GM21423 (cell line): ENCODE measurements at regions not wholly inside any gene's neighbourhood (a gene's known extent, or its start where the extent isn't known, plus 50 kb on each side); places are given as distances from the start of the nearest gene placed in this dataset.
A peak's percentile ranks its signal among the peaks of the same experiment; 100 is the strongest.
"Not testable (repeated sequence)": the region's sequence is repeated elsewhere in the genome, so short reads cannot be mapped to it uniquely, and the experiment has no call there.

Source experiments
- ATAC-seq: cut with Tn5 transposase; IDR thresholded peaks from one replicate; pipeline ENCODE4 v1.9.1; 2021; ENCODE audit warnings: mild to moderate bottlenecking, moderate library complexity; ENCODE audit not compliant: unreplicated experiment

DNA sequence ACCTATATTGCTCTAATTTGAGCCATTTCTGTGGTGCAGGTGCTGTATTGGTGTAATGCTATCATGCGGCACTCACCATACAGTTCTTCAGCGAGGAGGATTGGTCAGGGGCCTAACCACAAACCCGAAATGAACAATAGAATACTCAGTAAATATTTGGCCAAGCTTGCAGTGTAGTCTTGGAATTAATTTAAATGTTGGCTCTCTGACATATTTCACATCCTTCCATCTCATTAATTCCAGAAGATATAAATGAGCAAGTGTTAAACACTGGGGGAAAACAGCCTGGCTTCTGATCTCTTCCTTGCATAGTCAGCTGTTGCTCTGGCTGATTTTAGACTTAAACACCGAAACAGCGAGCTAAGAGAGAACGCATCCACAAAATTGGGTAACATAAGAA is 663.1 kb upstream of the GHITM start:
- no peak for ATAC-seq

- no peak for ATAC-seq
These were observed 650.1 kb upstream of the GHITM start for GRCh38 chr10:83489161-83489560.

GRCh38 chr10:83492004-83492403 is 647.3 kb upstream of the GHITM start:
- no peak for ATAC-seq

GRCh38 chr10:83512681-83513080 is 626.6 kb upstream of the GHITM start:
- no peak for ATAC-seq

DNA sequence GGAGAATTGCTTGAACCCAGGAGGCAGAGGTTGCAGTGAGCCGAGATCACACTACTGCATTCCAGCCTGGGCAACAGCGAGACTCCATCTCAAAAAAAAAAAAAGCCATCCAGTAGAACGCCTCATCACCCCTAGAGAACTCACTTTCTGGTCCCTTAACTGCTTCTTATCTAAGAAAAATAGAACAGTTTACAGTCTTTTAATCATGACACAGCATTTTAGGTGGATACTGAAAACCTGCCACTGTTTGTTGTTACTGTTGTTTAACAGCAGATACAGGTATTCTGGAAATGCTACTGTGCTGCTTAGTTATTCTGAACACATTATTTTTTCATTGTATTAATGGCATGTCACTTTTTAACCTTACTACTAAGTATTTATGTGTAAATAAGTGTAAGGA is 624.3 kb upstream of the GHITM start:
- ATAC-seq, result no peak

- no peak for ATAC-seq
These were observed 622.5 kb upstream of the GHITM start for GRCh38 chr10:83516788-83517187.

DNA sequence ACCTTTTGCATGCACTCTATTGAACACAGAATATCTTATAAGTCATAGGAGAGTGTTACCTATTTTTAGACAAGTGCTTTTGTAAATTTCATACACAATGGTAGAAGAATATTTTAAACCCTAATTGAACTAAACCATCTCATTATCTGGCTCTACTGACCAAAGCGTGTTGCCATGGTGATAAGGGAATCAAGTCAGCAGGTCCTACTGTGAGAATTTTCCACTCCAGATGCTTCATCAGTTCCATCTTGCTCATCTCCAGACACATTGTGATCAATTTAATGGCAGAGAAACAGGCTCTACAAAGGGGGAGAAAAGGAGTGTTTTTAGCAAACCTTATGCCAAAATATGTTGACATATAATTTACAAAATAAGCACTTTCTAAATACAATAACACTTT is 621.9 kb upstream of the GHITM start:
- no peak for ATAC-seq

DNA sequence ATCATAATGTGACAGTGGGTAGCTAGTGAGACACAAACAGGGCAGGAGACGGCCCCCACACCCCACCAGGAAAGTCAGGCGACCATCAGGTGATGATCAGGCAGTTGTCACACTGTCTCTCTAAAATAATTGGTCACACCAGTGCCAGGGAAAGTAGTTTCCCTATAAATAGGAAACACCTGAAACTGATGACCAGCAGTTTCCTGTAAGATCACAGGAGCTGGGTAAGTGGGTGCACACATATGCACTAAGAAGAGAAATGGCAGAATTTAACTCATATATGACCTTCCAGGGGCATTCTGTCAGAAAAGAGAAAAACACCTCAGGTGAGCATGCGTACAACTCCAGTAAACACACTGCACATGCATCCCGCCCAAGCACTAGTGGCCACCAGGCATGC is 620.5 kb upstream of the GHITM start:
- no peak for ATAC-seq

DNA sequence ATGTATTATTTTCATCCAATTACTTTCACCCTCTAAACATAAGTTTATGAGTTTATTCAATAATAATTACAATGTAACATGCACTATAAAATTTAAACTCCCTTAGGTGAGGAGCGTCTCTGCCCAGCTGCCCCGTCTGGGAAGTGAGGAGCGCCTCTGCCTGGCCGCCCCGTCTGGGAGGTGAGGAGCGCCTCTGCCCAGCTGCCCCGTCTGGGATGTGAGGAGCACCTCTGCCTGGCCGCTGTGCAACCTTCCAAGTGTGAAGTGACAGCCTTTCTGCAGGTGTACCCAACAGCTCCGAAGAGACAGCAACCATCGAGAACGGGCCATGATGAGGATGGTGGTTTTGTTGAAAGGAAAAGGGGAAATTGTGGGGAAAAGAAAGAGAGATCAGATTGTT is 618.9 kb upstream of the GHITM start:
- ATAC-seq, result not testable (repeated sequence)

DNA sequence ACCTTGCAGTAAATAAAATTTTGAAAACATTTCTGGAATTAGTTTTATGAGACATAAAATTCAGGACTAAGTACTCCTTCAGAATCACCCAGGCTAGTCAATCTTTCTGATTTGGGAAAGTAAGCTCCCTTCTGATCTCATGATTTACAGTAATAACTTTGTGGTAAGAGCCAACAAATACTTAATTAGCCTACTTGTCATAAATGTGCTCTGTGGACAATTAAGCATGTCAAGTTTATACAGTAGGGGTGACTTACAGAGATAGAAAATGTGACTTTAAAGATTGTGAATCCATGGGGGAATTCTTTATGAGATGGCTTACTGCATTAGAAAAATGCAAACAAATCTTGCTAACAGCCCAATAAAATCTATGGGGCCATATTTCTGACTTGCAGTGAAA is 616.9 kb upstream of the GHITM start:
- ATAC-seq, result no peak

GRCh38 chr10:83522881-83523386 is 616.4 kb upstream of the GHITM start:
- no peak for ATAC-seq

- ATAC-seq, result no peak
These were observed 611.4 kb upstream of the GHITM start for GRCh38 chr10:83527934-83528333.

GRCh38 chr10:83533290-83533689 is 606.0 kb upstream of the GHITM start:
- no peak for ATAC-seq

DNA sequence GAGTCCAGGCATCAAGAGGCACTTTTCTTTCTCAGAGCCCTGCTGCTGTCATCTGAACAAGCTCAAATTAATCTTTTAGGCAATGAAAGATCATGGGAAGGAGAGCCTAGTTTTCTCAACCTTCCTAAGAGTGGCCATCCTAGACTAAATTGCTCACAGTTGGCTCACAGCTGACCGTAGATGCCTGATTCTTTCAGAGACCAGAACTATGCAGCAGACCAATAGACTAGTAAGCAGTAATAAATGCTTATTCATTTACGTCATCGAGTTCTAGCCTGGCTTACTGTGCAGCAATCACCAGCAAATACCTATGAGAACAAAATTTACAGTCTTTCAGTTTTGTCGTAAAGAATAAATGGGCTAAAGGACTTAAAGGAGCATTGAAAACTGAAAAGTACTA is 602.9 kb upstream of the GHITM start:
- ATAC-seq, result no peak

- ATAC-seq, result no peak
These were observed 601.3 kb upstream of the GHITM start for GRCh38 chr10:83538047-83538446.

DNA sequence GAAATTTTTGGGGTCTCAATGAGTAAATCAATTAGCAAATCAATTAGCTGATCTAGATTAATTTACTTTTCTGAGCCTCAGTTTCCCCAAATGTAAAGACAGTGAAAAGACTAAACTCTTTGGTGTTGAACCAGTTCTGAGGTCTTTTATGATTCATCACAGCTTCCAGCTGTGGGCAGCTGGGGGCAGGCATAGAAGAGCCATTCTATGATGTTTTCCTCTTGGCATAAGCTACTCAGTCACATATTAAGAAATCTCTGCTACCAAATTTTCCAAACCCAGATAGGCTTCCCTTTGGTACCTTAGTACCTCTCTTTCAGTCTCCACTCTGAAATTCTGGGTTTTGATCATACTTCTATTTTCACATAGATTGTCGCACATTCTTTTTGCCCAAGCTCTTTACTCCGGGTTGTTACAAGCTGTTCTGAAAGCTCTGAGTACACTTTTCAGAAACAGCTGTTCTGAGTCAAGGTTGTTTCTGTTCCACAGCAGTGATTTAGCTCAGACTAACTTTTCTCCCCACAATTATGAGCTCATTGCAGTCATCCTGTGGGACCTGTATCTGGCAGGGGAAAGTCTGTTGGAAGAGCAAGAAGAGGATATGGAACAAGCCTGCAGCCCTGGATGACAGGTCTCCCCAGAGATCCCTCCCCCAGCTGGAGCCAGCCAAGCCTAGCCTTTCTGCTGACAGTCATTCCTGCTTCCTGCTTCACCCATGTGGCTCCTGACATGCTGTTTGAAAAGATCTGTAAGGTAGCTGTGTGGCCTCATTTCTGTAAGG is 599.6 kb upstream of the GHITM start:
- ATAC-seq, result no peak

DNA sequence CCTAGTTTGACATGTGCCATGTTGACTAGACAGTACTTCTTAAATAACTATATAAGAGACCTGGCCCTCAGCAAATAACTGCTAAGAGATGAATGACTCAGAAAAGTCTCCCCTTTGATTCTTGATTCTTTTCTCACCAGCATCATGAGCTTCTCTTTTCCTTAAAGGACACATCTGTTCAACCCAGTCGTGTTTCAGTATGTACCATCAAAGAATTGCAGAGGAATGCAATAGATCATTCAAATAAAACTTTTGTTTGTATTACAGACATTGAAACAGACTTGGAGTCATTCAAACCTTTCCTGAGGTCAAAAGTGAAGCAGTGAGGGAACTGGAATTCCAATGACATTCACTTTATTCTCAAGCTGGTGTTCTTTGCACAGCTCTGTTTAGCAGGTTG is 598.3 kb upstream of the GHITM start:
- no peak for ATAC-seq

DNA sequence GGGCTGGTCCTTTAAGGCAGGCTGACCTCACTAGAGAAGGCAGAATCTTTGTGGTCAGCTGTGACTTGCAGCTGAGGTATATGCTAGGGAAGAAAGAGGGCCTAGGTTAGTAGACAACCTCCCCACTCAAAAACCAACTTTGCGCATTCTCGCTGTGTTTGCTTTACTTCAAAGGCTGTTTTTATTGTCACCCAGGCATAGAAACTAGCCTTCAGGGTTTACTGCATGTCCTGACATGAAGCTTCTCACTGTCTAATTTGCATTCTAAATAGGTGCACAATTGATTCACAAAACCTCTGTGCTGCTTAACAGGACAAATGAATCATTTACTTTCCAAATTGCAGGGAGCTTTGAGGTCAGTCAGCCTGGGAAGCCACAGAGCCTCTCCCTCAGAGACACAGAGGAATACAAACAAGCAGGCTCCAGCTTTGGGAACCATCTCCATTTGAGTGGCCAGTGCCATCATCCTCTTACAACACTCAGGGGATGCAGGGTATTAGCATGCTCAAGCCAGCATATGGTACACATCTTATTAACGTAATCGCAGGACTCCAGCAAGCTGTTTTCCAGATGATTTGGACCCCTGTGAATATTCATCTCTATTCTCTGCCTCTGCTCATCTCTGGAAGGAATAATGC is 596.4 kb upstream of the GHITM start:
- peak; percentile 56 for ATAC-seq

DNA sequence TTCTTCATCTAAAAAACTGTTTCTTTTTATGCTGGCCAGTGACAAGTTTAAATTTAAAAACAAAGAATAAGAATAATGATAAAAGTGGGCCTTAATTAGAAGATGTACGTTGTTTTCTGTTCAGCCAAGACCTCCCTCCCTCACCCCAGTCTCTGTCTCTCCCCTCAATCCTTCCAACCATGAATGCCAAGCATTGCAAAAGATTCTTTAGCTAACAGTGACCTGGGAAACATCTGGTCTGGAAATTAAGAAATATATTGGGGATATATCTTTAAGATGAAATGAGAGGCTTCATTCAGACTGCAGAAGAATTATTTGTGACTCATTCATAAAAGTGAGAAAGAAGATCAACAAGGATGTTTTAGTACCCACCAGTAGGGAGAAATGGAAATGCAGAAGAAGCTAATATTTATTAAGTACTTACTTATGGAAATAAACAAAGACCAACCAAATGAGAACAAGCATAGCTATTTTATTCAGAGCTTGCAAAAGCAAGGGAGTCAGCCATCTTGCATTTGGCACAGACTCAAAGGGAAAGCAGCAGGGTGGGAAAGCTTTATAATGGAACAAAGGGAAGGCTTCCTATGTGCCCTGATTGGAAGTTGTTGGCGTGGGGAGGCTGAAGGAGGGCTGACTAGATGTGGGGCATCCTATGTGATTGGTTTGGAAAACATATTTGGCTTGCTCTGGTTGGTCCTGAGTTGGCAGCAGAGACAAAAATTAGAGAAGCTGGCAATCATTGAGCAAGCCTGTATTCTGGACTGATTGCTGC is 595.4 kb upstream of the GHITM start:
- ATAC-seq, result no peak

DNA sequence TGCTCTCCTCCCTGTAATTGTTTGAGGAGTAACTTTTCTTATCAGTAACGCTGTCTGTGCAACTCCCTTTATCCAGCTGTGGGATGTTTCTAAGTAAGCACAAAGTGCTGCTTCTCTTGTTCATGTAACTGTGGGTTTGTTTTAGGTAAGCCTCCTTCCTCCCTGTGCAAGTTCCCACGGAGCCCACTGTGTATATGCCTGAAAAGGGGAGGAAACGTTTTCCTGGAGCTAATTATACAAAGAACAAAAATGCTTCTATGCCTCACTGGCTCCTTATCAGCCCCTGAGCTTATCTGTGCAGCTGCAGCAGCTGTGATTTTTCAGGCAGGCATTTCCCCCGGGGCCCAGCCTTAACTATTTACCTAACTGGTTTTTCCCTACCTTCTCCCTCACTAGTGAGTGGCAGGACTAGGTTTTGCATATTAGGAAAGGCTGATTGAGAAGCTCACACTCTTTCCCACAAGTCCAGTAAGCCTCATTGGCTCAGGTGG is 593.4 kb upstream of the GHITM start:
- ATAC-seq, result no peak

- not testable (repeated sequence) for ATAC-seq
These were observed 588.1 kb upstream of the GHITM start for GRCh38 chr10:83551190-83551589.

- ATAC-seq, result no peak
These were observed 585.9 kb upstream of the GHITM start for GRCh38 chr10:83553366-83553765.
